Fibroblast of the aortic adventitia (primary cell): ENCODE measurements at regions not wholly inside any gene's neighbourhood (a gene's known extent, or its start where the extent isn't known, plus 50 kb on each side); places are given as distances from the start of the nearest gene placed in this dataset.

Experiments used
- DNase-seq: peaks from one replicate; pipeline ENCODE4 v3.0.0-alpha.2; 2010; ENCODE audit warnings: low read depth
- H3K4me3 ChIP-seq: 2 replicates; pipeline ENCODE4 v1.5.1; 2011; ENCODE audit warnings: low read depth, mild to moderate bottlenecking, control low read depth, low read length, moderate library complexity
- CTCF ChIP-seq: IDR thresholded peaks from 2 replicates; pipeline ENCODE4 v1.5.1; 2011; ENCODE audit warnings: mild to moderate bottlenecking, low read length, control low read depth, inconsistent platforms; ENCODE audit not compliant: insufficient read depth

GRCh38 chr12:88418856-88419497 lies 161.3 kb downstream of the KITLG start:
- no peak for TF ChIP-seq CTCF
- peak overlapping the region; percentile 54 for H3K4me3 ChIP-seq
- peak; percentile 70 for DNase-seq

DNA sequence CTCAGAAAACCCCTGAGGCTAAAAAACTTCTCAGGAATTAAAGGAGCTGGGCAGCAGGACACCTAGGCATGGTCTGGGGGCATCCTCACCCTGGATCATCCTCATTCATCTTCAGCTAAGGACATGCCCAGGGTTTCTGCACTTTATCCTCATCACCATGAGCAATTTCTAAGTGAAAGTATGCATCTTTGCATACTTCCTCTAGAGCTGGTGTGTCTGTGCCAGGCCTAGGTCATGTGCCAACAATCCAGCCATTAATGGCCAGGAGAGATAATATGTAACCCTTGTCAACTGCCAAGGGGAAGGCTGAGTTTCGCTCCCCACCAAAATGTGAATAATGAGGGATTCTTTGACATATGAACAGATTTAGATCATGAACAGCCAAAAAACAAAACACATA lies 160.5 kb downstream of the KITLG start:
- DNase-seq = peak; percentile 82
- TF ChIP-seq CTCF = no peak
- H3K4me3 ChIP-seq = no peak overlapping the region

DNA sequence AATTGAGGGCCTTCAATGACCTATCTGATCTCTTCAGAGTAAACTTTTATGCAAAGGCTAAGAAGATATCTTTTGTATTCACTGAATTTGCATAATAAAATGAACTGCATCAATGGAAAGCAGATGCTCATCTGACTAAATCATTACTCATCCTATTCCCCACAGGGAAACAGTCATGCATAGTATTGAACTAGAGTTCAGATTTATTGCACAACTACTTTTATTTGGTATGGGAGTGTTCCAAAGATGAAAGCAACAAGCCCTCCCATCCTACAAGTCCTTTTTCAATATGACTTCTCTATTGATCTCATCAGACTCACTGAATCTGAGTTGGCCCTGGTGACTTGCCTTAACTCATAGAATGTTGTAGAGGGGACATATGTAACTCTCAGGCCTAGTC lies 159.8 kb downstream of the KITLG start:
- H3K4me3 ChIP-seq = no peak overlapping the region
- no peak for TF ChIP-seq CTCF

GRCh38 chr12:88424791-88425730 lies 155.2 kb downstream of the KITLG start:
- no peak overlapping the region for H3K4me3 ChIP-seq
- DNase-seq = no peak
- no peak for TF ChIP-seq CTCF

More for the DNA sequence above, 159.8 kb downstream of the KITLG start:
- peak; percentile 96 for DNase-seq

DNA sequence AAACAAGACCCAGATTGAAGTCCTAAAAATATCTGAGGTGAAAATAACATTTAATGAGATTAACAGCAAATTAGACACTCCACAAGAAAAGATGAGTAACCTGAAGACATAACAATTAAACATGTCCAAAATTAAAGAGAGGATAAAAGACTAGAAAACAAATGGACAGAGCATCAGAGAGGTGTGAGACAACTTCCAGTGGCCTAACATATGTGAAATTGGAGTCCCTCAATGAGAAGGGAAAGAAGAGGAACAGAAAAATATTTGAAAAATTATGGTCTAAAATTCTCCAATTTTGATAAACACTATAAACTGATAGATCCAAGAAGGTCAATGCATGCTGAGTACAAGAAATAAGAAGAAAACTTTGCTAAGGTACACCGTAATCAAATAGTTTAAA lies 151.9 kb downstream of the KITLG start:
- no peak overlapping the region for H3K4me3 ChIP-seq
- TF ChIP-seq CTCF = no peak
- no peak for DNase-seq

DNA sequence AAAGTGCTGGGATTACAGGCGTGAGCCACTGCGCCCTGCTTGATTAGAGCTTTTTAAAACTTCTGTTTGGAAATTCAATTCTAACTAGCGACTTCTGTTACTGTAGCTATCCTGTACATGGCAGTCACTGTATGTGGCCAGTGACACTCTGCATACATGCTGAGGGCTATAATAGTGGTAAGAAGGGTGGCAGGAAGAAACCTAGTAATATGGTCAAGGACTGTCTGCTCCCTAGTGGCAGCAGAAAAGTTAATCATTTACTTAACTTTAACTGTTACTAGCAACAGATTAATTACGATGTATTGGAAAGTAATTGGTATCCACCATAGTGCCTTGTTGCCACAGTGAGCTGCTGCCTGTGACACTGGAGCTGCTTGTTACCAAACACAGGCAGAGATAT lies 149.0 kb downstream of the KITLG start:
- no peak for TF ChIP-seq CTCF
- no peak for DNase-seq
- H3K4me3 ChIP-seq = no peak overlapping the region
